ENCODE measurements at regions not wholly inside any gene's neighbourhood (a gene's known extent, or its start where the extent isn't known, plus 50 kb on each side); places are given as distances from the start of the nearest gene placed in this dataset.

GRCh38 chr4:131257241-131257640 is 1891.9 kb upstream of the PCDH10 start (continued):
- TF ChIP-seq GFI1B (tag by site-specific recombination; IDR thresholded peaks at IDR 0.05) (no peak), GLI2 (tag by site-specific recombination; IDR thresholded peaks at IDR 0.05; ENCODE audit: borderline replicate concordance, low read depth) (no peak), ZNF148 (tag by site-specific recombination; IDR thresholded peaks at IDR 0.05; ENCODE audit: borderline replicate concordance) (no peak), ZNF707 (tag by site-specific recombination; IDR thresholded peaks at IDR 0.05) (no peak), KLF9 (tag by site-specific recombination; IDR thresholded peaks at IDR 0.05; ENCODE audit: low read depth) (no peak), ZFP69B (tag by site-specific recombination; IDR thresholded peaks at IDR 0.05) (no peak), ZNF513 (tag by site-specific recombination; IDR thresholded peaks at IDR 0.05) (no peak), ZNF157 (tag by site-specific recombination; IDR thresholded peaks at IDR 0.05) (no peak), ZNF366 (tag by site-specific recombination; conservative IDR thresholded peaks at IDR 0.05) (no peak)

GRCh38 chr4:131258361-131258760 is 1890.7 kb upstream of the PCDH10 start:
- Histone ChIP-seq H3K9me3 (ENCODE audit: control insufficient read depth, insufficient read depth, low read depth, low read length) (no peaks in the 10 kb centered on the region), H3K4me3 (ENCODE audit: low read depth, low read length) (no peak overlapping the region), H3K27ac (ENCODE audit: extremely low read depth, low read depth, low read length) (no peak overlapping the region), H3K4me1 (ENCODE audit: control insufficient read depth, insufficient read depth, low read length) (no peaks in the 10 kb centered on the region), H3K36me3 (ENCODE audit: control insufficient read depth in 2 of 2, insufficient read depth in 1 of 2, low read length in 2 of 2) (no peaks in the 10 kb centered on the region)
- POLR2A ChIA-PET = no interaction called here
- TF ChIP-seq ZNF223 (tag by site-specific recombination; IDR thresholded peaks at IDR 0.05) (no peak), ZBTB6 (tag by site-specific recombination; IDR thresholded peaks at IDR 0.05) (no peak), GLIS1 (tag by site-specific recombination; IDR thresholded peaks at IDR 0.05) (no peak), YY2 (tag by site-specific recombination; IDR thresholded peaks at IDR 0.05) (no peak), ZNF580 (tag by site-specific recombination; IDR thresholded peaks at IDR 0.05) (no peak), ZNF366 (tag by site-specific recombination; conservative IDR thresholded peaks at IDR 0.05) (no peak), OVOL3 (tag by site-specific recombination; IDR thresholded peaks at IDR 0.05) (no peak), ZNF777 (tag by site-specific recombination; IDR thresholded peaks at IDR 0.05; ENCODE audit: borderline replicate concordance) (no peak), ZNF488 (tag by site-specific recombination; IDR thresholded peaks at IDR 0.05) (no peak), ZNF626 (tag by site-specific recombination; IDR thresholded peaks at IDR 0.05) (no peak), ZBTB10 (tag by site-specific recombination; IDR thresholded peaks at IDR 0.05) (no peak), ZNF521 (tag by site-specific recombination; IDR thresholded peaks at IDR 0.05) (no peak), ZNF837 (tag by site-specific recombination; IDR thresholded peaks at IDR 0.05) (no peak)
- CTCF ChIA-PET = no interaction called here

All from HEK293 (cell line).